BLaER1 (cell line): ENCODE measurements at regions not wholly inside any gene's neighbourhood (a gene's known extent, or its start where the extent isn't known, plus 50 kb on each side); places are given as distances from the start of the nearest gene placed in this dataset.
"Not testable (repeated sequence)": the region's sequence is repeated elsewhere in the genome, so short reads cannot be mapped to it uniquely, and the experiment has no call there.

Experiments used
- H3K27ac ChIP-seq: shearing (Covaris generic); formaldehyde crosslinking; 2 replicates; pipeline ENCODE4 v1.8.1; 2022
- H3K27me3 ChIP-seq: shearing (Covaris generic); formaldehyde crosslinking; 2 replicates; pipeline ENCODE4 v1.8.1; 2022
- H3K36me3 ChIP-seq: shearing (Covaris generic); formaldehyde crosslinking; 2 replicates; pipeline ENCODE4 v1.8.1; 2022
- H3K4me1 ChIP-seq: shearing (Covaris generic); formaldehyde crosslinking; 2 replicates; pipeline ENCODE4 v1.8.1; 2022
- H3K4me2 ChIP-seq: shearing (Covaris generic); formaldehyde crosslinking; 2 replicates; pipeline ENCODE4 v1.8.1; 2022
- H3K4me3 ChIP-seq: shearing (Covaris generic); formaldehyde crosslinking; 2 replicates; pipeline ENCODE4 v1.8.1; 2022
- H3K9ac ChIP-seq: shearing (Covaris generic); formaldehyde crosslinking; 2 replicates; pipeline ENCODE4 v1.8.1; 2022
- H3K9me3 ChIP-seq: shearing (Covaris generic); formaldehyde crosslinking; 2 replicates; pipeline ENCODE4 v1.8.1; 2022
- H4K20me1 ChIP-seq: shearing (Covaris generic); formaldehyde crosslinking; 2 replicates; pipeline ENCODE4 v1.8.1; 2022
- Cebpa-rat ChIP-seq: shearing (Covaris generic); IDR thresholded peaks from 2 replicates; pipeline ENCODE4 v1.8.1; 2022

DNA sequence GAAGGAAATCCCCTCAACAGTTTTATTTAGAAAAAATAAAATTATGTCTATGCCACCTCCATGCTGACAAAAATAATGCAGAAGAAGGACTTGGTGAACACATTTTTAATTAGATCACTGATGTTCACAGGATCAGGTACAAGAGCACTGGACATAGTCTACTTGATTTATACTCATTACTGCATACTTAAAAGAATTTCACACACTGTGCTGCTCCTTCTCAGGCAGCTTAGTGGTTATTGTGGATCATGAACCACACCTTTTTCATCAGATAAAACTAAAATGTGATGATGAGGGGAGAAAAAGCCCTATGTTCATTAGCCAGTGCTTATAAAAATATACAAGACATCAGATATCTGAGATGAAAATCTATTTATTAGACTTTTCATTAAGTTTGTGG, 103.3 kb upstream of the DPH5 start:
- no peaks in the 10 kb centered on the region for H4K20me1 ChIP-seq
- peak overlapping the region; percentile 76 for H3K27ac ChIP-seq
- H3K36me3 ChIP-seq = no peaks in the 10 kb centered on the region
- no peaks in the 10 kb centered on the region for H3K27me3 ChIP-seq
- no peak for TF ChIP-seq Cebpa-rat
- peaks cover 48% of the 10 kb centered on the region for H3K4me1 ChIP-seq
- no peak overlapping the region for H3K4me3 ChIP-seq
- H3K9ac ChIP-seq = peak overlapping the region; percentile 72; the same call in 1 of the 2 replicates
- H3K4me2 ChIP-seq = peak overlapping the region; percentile 83
- no peaks in the 10 kb centered on the region; the same call in 1 of the 2 replicates for H3K9me3 ChIP-seq

DNA sequence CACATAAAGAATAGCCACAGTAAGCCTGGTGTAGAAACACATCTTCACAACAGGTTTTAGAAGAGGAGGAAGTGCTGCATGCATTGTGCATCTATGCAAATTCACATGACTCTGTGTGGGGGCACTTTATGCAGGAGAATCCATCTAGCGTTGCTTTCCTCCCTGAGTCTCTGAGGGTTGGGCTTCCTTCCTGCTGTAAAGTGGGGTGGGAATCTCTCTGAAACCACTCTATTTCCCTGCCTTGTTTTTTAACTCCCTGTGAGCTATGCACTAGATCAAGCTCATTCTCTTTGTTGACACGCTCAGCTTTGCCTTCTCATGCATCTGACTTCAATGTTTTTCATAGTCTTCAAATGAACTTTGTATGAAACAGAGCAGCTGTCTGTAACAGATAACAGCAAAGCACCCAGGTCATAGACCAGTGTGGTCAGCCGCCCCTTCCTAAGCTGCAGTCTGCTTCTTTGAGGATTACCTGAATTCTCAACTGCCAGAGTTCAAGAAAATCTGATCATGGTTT, 102.7 kb upstream of the DPH5 start:
- Histone ChIP-seq H3K9ac (peak overlapping the region; percentile 72), H3K4me3 (peak overlapping the region; percentile 23; the same call in 1 of the 2 replicates), H3K4me2 (peak overlapping the region; percentile 83), H3K27ac (peak overlapping the region; percentile 76), H3K9me3 (no peaks in the 10 kb centered on the region; the same call in 1 of the 2 replicates), H3K36me3 (no peaks in the 10 kb centered on the region), H3K27me3 (no peaks in the 10 kb centered on the region), H3K4me1 (peaks cover 48% of the 10 kb centered on the region), H4K20me1 (no peaks in the 10 kb centered on the region)
- TF ChIP-seq Cebpa-rat = no peak

DNA sequence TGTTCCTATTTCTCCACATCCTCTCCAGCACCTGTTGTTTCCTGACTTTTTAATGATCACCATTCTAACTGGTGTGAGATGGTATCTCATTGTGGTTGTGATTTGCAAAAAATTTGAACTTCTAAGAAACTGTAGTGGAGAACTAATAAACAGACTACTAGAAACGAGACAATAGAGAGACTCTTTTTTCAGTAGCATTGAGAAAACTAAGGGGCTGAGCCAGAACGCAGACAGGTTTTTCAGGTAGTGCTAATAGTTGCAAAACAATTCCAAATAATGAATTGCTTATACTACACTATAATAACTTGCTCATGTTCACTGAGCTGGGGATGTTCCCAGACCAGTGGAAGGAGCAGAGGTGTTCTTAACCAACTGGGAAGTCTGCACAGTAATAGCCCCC, 98.8 kb upstream of the DPH5 start:
- H3K9ac ChIP-seq = no peak overlapping the region
- peaks cover 54% of the 10 kb centered on the region for H3K4me1 ChIP-seq
- H3K27ac ChIP-seq = no peak overlapping the region
- no peak for TF ChIP-seq Cebpa-rat
- H3K9me3 ChIP-seq = no peaks in the 10 kb centered on the region; the same call in 1 of the 2 replicates
- H3K27me3 ChIP-seq = no peaks in the 10 kb centered on the region
- H3K4me2 ChIP-seq = no peak overlapping the region
- H4K20me1 ChIP-seq = no peaks in the 10 kb centered on the region
- no peaks in the 10 kb centered on the region for H3K36me3 ChIP-seq
- H3K4me3 ChIP-seq = no peak overlapping the region

DNA sequence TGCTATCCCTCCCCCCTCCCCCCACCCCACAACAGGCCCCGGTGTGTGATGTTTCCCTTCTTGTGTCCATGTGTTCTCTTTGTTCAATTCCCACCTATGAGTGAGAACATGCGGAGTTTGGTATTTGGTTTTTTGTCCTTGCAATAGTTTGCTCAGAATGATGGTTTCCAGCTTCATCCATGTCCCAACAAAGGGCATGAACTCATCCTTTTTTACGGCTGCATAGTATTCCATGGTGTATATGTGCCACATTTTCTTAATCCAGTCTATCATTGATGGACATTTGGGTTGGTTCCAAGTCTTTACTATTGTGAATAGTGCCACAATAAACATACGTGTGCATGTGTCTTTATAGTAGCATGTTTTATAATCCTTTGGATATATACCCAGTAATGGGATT, 98.3 kb upstream of the DPH5 start:
- H3K4me2 ChIP-seq, H3K27ac ChIP-seq, H3K36me3 ChIP-seq, H3K4me3 ChIP-seq, H3K9me3 ChIP-seq, H3K27me3 ChIP-seq, H4K20me1 ChIP-seq, H3K9ac ChIP-seq: not testable (repeated sequence)
- H3K4me1 ChIP-seq = peaks cover 49% of the 10 kb centered on the region

DNA sequence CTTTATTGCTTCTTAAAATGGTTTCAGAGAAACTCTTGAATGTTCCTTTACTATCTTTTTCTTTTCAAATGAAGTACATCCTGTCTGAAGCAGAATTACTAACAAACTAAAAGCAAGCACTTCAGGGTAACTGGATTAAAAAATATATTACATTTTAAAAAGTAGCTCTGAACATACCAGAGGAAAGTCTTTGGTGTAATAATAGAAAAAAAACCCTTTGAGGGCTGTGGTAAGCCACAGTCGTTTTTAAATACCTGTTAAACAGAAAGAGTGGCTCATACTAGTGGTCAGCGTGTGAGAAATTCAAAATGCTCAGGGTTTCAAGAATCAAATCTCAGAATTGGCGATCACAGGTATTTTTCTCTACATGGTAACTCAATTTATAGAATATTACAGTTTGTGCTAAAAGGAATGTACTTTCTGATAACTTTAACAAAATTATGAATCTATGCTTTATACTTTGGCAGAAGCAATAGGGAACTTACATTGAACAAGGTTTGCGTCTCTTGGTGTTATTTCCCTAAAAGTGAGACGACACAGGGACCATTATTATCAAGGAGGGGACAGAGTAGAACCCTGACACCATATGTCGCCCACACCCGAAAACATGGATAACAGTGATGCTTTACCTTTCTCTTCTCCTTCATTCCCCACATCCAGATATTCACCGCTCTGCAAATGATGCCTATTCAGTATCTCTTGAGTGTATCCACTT, 97.0 kb upstream of the DPH5 start:
- H3K36me3 ChIP-seq = no peaks in the 10 kb centered on the region
- no peaks in the 10 kb centered on the region for H4K20me1 ChIP-seq
- H3K27me3 ChIP-seq = no peaks in the 10 kb centered on the region
- no peaks in the 10 kb centered on the region; the same call in 1 of the 2 replicates for H3K9me3 ChIP-seq
- no peak overlapping the region for H3K9ac ChIP-seq
- TF ChIP-seq Cebpa-rat = no peak
- H3K4me3 ChIP-seq = no peak overlapping the region
- H3K4me1 ChIP-seq = peaks cover 36% of the 10 kb centered on the region
- peak overlapping the region; percentile 54 for H3K4me2 ChIP-seq
- H3K27ac ChIP-seq = no peak overlapping the region

DNA sequence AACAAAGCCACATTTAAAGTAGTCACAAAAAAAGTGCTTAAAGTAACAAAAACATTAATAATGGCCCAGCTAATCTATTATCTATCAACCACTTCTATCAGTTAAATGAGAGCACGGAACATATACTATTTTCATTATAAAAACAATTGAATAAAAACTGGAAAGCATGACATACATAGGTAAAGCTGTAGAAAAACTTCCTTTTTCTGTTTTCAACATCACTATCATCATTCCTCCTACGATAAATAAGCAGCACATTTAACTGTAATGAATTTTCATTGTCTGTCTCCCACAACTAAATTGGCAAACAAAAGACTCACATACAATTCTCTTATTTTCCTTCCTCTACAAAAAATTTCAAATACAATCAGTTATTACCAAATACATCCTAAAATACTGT, 96.4 kb upstream of the DPH5 start:
- Histone ChIP-seq H3K27ac (no peak overlapping the region), H3K4me2 (peak overlapping the region; percentile 54), H3K27me3 (no peaks in the 10 kb centered on the region), H3K4me3 (no peak overlapping the region), H3K9ac (no peak overlapping the region), H3K4me1 (peaks cover 33% of the 10 kb centered on the region), H4K20me1 (no peaks in the 10 kb centered on the region), H3K9me3 (no peaks in the 10 kb centered on the region; the same call in 1 of the 2 replicates), H3K36me3 (no peaks in the 10 kb centered on the region)
- no peak for TF ChIP-seq Cebpa-rat

DNA sequence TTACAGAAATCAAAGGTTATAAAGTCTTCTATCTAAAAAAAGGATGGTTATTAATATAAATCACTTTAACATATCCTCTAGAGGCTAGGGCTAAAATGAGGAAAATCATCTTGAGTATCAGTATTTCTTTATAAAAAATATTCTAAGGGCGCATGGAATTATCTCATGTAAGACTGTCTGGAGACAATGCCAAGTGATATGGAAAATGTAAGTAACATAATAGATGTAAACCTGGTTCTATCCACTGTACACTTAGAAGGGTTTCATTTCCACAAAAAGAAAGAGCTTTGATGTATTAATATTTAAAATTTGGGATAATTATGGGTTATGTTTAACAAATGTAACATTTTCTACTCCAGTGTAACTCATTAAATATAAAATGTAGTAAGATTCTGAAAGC, 95.9 kb upstream of the DPH5 start:
- Histone ChIP-seq H3K9me3 (no peaks in the 10 kb centered on the region; the same call in 1 of the 2 replicates), H3K4me2 (peak overlapping the region; percentile 54), H3K36me3 (no peaks in the 10 kb centered on the region), H3K4me1 (peaks cover 33% of the 10 kb centered on the region), H3K27ac (no peak overlapping the region), H3K27me3 (no peaks in the 10 kb centered on the region), H3K9ac (no peak overlapping the region), H4K20me1 (no peaks in the 10 kb centered on the region), H3K4me3 (no peak overlapping the region)
- no peak for TF ChIP-seq Cebpa-rat

DNA sequence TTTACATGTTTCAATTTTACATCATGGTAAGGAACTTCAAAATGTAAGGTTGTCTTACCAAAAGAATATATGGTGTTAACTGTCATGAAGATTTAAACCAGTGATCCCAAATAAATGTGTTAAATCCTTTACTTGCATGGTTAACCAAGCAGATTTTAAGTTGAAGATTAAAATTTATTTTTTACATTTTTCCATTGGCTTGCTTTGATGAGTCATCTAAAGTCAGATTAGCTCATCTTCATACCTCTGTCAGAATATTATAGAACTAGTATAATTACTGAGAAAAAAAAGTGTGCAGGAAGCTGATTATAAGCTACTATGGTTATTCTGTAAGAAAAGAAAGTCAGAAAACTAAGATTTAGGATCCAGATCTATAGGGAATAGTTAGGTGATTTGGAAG, 95.3 kb upstream of the DPH5 start:
- peak overlapping the region; percentile 54 for H3K4me2 ChIP-seq
- no peaks in the 10 kb centered on the region for H3K36me3 ChIP-seq
- H3K9me3 ChIP-seq = no peaks in the 10 kb centered on the region; the same call in 1 of the 2 replicates
- peaks cover 33% of the 10 kb centered on the region for H3K4me1 ChIP-seq
- TF ChIP-seq Cebpa-rat = no peak
- no peak overlapping the region for H3K4me3 ChIP-seq
- H3K27me3 ChIP-seq = no peaks in the 10 kb centered on the region
- H4K20me1 ChIP-seq = no peaks in the 10 kb centered on the region
- H3K27ac ChIP-seq = no peak overlapping the region
- no peak overlapping the region for H3K9ac ChIP-seq

DNA sequence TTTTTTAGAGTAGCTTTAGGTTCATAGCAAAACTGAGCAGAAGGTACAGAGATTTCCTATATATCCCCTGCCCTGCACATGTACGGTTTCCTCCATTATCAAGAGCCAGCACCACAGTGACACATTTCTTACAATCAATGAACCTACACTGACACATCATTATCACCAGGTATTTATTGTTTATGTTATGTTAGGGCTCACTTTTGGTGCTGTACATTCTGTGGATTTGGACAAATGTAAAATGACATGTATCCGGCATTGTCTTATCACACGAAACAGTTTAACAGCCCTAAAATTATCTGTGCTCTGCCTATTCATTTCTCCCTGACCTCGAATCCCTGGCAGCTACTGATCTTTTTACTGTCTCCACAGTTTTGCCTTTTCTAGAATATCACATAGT, 93.7 kb upstream of the DPH5 start:
- no peak for TF ChIP-seq Cebpa-rat
- H3K36me3 ChIP-seq = no peaks in the 10 kb centered on the region
- H3K9ac ChIP-seq = no peak overlapping the region
- peaks cover 33% of the 10 kb centered on the region for H3K4me1 ChIP-seq
- H3K9me3 ChIP-seq = no peaks in the 10 kb centered on the region
- no peak overlapping the region for H3K4me2 ChIP-seq
- H3K27ac ChIP-seq = no peak overlapping the region
- H3K4me3 ChIP-seq = no peak overlapping the region
- no peaks in the 10 kb centered on the region for H4K20me1 ChIP-seq
- H3K27me3 ChIP-seq = no peaks in the 10 kb centered on the region

DNA sequence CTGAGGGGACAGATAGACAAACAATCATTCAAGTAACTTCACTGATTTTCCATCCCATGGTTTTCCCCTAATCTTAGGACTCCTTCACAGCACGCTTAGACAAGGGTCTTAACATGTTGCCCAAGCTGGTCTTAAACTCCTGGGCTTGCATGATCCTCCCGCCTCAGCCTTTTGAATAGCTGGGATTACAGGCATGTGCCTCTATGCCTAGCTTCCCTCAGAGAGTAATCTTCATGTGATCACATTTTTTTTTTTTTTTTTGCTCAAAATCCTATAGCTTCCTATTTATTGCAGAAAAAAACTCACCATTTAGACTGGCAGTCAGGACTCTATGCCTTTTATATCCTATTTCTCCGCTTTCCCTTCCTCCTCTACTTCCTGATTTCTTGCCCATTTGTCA, 90.4 kb upstream of the DPH5 start:
- Histone ChIP-seq H3K4me1 (peaks cover 29% of the 10 kb centered on the region), H3K27me3 (no peaks in the 10 kb centered on the region), H4K20me1 (no peaks in the 10 kb centered on the region), H3K4me3 (no peak overlapping the region), H3K9me3 (no peaks in the 10 kb centered on the region), H3K27ac (no peak overlapping the region), H3K4me2 (no peak overlapping the region), H3K36me3 (no peaks in the 10 kb centered on the region), H3K9ac (no peak overlapping the region)
- no peak for TF ChIP-seq Cebpa-rat
